ENCODE measurements at regions not wholly inside any gene's neighbourhood (a gene's known extent, or its start where the extent isn't known, plus 50 kb on each side); places are given as distances from the start of the nearest gene placed in this dataset.

- H3K4me2 ChIP-seq (ENCODE audit: extremely low read depth, insufficient read depth, low read length), result no peak overlapping the region
- no peaks in the 10 kb centered on the region for H3K27me3 ChIP-seq (ENCODE audit: control insufficient read depth, insufficient read depth, low read length)
- H3K27ac ChIP-seq (ENCODE audit: insufficient read depth, low read length), result peak overlapping the region; percentile 40
- H3K4me1 ChIP-seq (ENCODE audit: control insufficient read depth, extremely low read depth, insufficient read depth, low read length), result peaks cover 3% of the 10 kb centered on the region
- DNase-seq (ENCODE audit: low read depth in 2 of 2), result no peak
- H3K36me3 ChIP-seq (ENCODE audit: control insufficient read depth, insufficient read depth, low read length), result no peaks in the 10 kb centered on the region
- H3K4me3 ChIP-seq (replicated peaks in 1 of 4; ENCODE audit: control extremely low read depth in 1 of 4, insufficient read depth in 1 of 4, low read depth in 3 of 4, low read length in 4 of 4), result no peak overlapping the region
- no peaks in the 10 kb centered on the region for H3K79me2 ChIP-seq (ENCODE audit: control insufficient read depth, insufficient read depth, low read length)
- no peaks in the 10 kb centered on the region for H4K20me1 ChIP-seq (ENCODE audit: control insufficient read depth, extremely low read depth, insufficient read depth, low read length)
- no peak overlapping the region for H3K9ac ChIP-seq (ENCODE audit: insufficient read depth, low read length)
- no peak overlapping the region for H2AFZ ChIP-seq (ENCODE audit: low read length)
- TF ChIP-seq, protein P1, sequence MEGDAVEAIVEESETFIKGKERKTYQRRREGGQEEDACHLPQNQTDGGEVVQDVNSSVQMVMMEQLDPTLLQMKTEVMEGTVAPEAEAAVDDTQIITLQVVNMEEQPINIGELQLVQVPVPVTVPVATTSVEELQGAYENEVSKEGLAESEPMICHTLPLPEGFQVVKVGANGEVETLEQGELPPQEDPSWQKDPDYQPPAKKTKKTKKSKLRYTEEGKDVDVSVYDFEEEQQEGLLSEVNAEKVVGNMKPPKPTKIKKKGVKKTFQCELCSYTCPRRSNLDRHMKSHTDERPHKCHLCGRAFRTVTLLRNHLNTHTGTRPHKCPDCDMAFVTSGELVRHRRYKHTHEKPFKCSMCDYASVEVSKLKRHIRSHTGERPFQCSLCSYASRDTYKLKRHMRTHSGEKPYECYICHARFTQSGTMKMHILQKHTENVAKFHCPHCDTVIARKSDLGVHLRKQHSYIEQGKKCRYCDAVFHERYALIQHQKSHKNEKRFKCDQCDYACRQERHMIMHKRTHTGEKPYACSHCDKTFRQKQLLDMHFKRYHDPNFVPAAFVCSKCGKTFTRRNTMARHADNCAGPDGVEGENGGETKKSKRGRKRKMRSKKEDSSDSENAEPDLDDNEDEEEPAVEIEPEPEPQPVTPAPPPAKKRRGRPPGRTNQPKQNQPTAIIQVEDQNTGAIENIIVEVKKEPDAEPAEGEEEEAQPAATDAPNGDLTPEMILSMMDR (conservative IDR thresholded peaks at IDR 0.05 in 1 of 2, IDR thresholded peaks at IDR 0.05 in 1 of 2; ENCODE audit: low read depth in 1 of 2, low read length in 2 of 2), result no peak
- no peak for TF ChIP-seq EZH2 (IDR thresholded peaks at IDR 0.05; ENCODE audit: low read length, missing control alignments)
- no peaks in the 10 kb centered on the region for H3K9me3 ChIP-seq (ENCODE audit: control insufficient read depth, insufficient read depth, low read depth, low read length)
These were observed 66.3 kb upstream of the NABP1 start for GRCh38 chr2:191611614-191612013.

- Histone ChIP-seq H3K4me3 (replicated peaks in 1 of 4; ENCODE audit: control extremely low read depth in 1 of 4, insufficient read depth in 1 of 4, low read depth in 3 of 4, low read length in 4 of 4) (no peak overlapping the region), H3K4me1 (ENCODE audit: control insufficient read depth, extremely low read depth, insufficient read depth, low read length) (peaks cover 3% of the 10 kb centered on the region), H3K27ac (ENCODE audit: insufficient read depth, low read length) (peak overlapping the region; percentile 40), H4K20me1 (ENCODE audit: control insufficient read depth, extremely low read depth, insufficient read depth, low read length) (no peaks in the 10 kb centered on the region), H2AFZ (ENCODE audit: low read length) (no peak overlapping the region), H3K4me2 (ENCODE audit: extremely low read depth, insufficient read depth, low read length) (peak overlapping the region; percentile 32), H3K36me3 (ENCODE audit: control insufficient read depth, insufficient read depth, low read length) (no peaks in the 10 kb centered on the region), H3K79me2 (ENCODE audit: control insufficient read depth, insufficient read depth, low read length) (no peaks in the 10 kb centered on the region), H3K9ac (ENCODE audit: insufficient read depth, low read length) (no peak overlapping the region), H3K9me3 (ENCODE audit: control insufficient read depth, insufficient read depth, low read depth, low read length) (no peaks in the 10 kb centered on the region), H3K27me3 (ENCODE audit: control insufficient read depth, insufficient read depth, low read length) (no peaks in the 10 kb centered on the region)
- DNase-seq (ENCODE audit: low read depth in 2 of 2), result peak; percentile 47 to 100
- TF ChIP-seq EZH2 (IDR thresholded peaks at IDR 0.05; ENCODE audit: low read length, missing control alignments), result no peak
- TF ChIP-seq, protein P1 (conservative IDR thresholded peaks at IDR 0.05 in 1 of 2, IDR thresholded peaks at IDR 0.05 in 1 of 2; ENCODE audit: low read depth in 1 of 2, low read length in 2 of 2), result no peak
These were observed 65.4 kb upstream of the NABP1 start for GRCh38 chr2:191612496-191612895.

GRCh38 chr2:191614759-191615158, 63.2 kb upstream of the NABP1 start:
- Histone ChIP-seq H3K4me1 (ENCODE audit: control insufficient read depth, extremely low read depth, insufficient read depth, low read length) (peaks cover 3% of the 10 kb centered on the region), H4K20me1 (ENCODE audit: control insufficient read depth, extremely low read depth, insufficient read depth, low read length) (no peaks in the 10 kb centered on the region), H3K36me3 (ENCODE audit: control insufficient read depth, insufficient read depth, low read length) (no peaks in the 10 kb centered on the region), H3K4me3 (replicated peaks in 1 of 4; ENCODE audit: control extremely low read depth in 1 of 4, insufficient read depth in 1 of 4, low read depth in 3 of 4, low read length in 4 of 4) (no peak overlapping the region), H3K27me3 (ENCODE audit: control insufficient read depth, insufficient read depth, low read length) (no peaks in the 10 kb centered on the region), H3K4me2 (ENCODE audit: extremely low read depth, insufficient read depth, low read length) (no peak overlapping the region), H3K9ac (ENCODE audit: insufficient read depth, low read length) (no peak overlapping the region), H3K79me2 (ENCODE audit: control insufficient read depth, insufficient read depth, low read length) (no peaks in the 10 kb centered on the region), H2AFZ (ENCODE audit: low read length) (no peak overlapping the region), H3K9me3 (ENCODE audit: control insufficient read depth, insufficient read depth, low read depth, low read length) (no peaks in the 10 kb centered on the region), H3K27ac (ENCODE audit: insufficient read depth, low read length) (no peak overlapping the region)
- TF ChIP-seq, protein P1 (conservative IDR thresholded peaks at IDR 0.05 in 1 of 2, IDR thresholded peaks at IDR 0.05 in 1 of 2; ENCODE audit: low read depth in 1 of 2, low read length in 2 of 2), result no peak
- no peak for TF ChIP-seq EZH2 (IDR thresholded peaks at IDR 0.05; ENCODE audit: low read length, missing control alignments)
- no peak for DNase-seq (ENCODE audit: low read depth in 2 of 2)
